GM18858 (cell line): ENCODE measurements at regions not wholly inside any gene's neighbourhood (a gene's known extent, or its start where the extent isn't known, plus 50 kb on each side); places are given as distances from the start of the nearest gene placed in this dataset.
"Not testable (repeated sequence)": the region's sequence is repeated elsewhere in the genome, so short reads cannot be mapped to it uniquely, and the experiment has no call there.

ENCODE experiments used
- ATAC-seq: cut with Tn5 transposase; IDR thresholded peaks from one replicate; pipeline ENCODE4 v1.9.1; 2021; ENCODE audit not compliant: unreplicated experiment

- no peak for ATAC-seq
Observed at GRCh38 chr17:72565006-72565405, 444.2 kb downstream of the SOX9 start.

DNA sequence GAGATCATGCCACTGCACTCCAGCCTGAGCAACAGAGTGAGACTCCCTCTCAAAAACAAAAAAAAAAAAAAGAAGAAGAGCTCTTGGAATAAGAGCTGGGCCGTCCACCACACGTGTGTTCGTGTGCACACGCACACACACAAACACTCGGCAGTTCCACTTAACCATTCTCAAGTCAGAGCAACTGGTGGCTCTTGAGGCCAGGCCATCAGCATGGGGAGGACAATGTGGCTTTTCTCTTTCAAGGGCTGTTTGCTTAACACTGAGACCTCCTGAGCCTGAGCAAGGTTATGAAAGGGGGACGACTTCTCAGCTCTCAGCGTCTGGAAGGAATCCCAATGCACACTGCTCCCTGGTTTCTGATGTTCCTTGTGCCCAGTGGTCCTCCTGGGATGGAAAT is 444.9 kb downstream of the SOX9 start:
- no peak for ATAC-seq

DNA sequence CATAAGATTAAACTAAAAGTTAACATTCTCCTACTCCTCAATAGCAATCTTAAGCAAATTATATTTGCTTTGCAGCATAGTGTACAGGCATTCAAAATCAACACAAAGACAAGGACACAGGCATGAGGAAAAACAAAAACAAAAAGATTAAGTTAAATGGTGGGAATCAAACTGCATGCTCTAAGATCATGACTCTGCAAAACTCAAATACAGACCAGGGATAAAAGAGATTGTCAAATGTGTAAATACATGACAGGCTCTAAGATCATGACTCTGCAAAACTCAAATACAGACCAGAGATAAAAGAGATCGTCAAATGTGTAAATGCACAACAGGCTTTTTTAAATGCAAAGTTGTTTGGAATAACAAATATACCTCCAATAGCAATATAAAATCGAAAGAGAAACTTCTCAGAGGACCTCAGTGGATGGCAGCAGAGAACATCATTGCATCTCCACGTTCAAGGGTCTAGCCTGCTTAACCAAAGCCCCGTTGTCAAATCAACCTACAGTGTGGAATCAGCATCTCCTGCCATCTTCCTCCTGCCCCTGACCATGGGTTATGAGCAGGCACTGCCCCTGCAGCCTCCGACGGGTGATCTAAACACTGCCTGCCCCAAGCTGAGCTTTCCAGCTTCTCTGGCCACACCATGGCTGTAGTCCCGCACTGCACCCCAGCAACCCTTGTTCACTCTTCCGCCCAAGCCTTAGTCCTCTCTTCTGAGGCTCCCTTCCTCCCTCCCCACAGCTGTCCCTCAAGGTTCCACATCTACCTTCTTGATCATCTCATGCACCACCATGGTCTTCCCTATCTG is 446.1 kb downstream of the SOX9 start:
- no peak for ATAC-seq

DNA sequence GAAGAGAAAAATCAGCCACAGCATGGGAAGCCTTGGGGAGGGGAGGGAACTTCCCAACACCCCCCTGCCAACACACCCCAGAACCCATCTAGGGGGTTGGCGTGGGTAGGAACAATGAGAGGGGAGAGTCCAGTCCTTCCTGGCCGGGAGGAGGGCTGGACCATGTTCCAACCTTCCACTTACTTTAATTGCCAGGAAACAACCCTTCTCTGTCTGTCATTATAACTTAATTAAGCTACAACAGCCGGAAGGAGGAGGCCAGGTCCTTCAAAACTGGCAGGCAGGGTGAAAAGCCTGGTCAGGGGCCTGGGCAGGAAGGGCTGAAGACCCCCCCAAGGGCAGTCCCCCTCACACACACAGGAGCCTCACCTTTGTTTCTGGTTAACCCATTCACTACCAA is 447.0 kb downstream of the SOX9 start:
- ATAC-seq, result no peak

- no peak for ATAC-seq
Observed at GRCh38 chr17:72569148-72569946, 448.5 kb downstream of the SOX9 start.

DNA sequence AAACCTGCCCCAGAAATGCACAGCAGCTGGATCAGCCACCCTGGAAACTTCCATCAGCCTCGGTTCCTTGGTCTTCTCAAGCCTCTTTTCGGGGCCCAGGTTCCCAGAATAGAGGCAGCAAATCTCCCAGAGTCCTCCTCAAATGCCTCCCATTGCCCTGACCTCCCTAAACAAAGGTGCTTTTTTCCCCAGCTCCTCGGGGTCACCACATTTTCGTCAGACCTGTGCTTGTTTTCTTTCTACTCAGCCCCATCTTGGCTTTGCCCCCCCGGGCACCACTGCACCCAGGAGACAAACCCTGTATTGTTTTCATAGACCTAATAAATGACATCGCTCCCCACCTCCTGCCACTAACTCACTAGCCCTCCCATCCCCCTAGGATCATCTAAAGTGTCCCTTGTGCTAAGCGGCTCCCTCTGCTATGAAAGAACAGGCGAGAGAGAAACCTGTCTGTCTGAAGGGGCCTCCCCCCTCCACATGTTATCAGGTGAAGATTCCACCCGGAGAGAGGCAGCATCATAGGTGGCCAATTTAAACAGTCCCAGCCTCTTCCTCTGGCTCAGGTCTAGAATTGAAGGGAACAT is 451.1 kb downstream of the SOX9 start:
- no peak for ATAC-seq

- no peak for ATAC-seq
Observed at GRCh38 chr17:72572604-72573491, 452.0 kb downstream of the SOX9 start.

GRCh38 chr17:72573492-72573801 is 452.6 kb downstream of the SOX9 start:
- not testable (repeated sequence) for ATAC-seq

GRCh38 chr17:72574675-72575510 is 454.1 kb downstream of the SOX9 start:
- no peak for ATAC-seq

DNA sequence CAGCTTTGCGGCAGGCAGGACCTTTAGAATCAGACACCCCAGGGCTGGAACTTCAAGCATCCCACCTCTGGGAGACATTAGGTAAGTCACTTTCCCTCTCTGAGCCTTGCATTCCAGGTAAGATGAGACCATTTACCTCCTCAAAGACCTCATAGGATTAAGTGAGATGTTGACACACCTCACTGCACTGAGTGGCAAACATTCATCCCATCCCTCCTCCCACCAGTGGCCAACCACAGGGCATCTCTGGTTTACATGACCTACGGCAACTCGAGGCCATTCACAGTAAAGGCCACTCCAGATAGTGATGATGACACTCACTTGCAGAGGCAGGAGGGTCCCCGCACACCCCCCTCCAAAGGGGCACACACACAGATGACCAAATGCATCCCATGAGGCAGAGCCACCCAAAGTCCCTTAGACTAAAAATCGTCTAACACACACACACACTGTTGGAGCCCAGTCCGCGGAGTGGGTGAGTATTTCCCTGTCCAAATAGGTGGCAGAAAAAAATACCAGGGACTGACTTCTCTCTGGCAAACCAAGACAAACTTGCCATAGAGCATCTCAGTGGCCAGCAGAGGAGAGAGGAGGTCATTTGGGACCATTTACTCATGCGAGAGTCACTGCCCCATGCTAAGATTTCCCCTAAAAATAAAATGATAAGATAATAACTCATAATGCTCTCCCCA is 454.9 kb downstream of the SOX9 start:
- ATAC-seq, result no peak

DNA sequence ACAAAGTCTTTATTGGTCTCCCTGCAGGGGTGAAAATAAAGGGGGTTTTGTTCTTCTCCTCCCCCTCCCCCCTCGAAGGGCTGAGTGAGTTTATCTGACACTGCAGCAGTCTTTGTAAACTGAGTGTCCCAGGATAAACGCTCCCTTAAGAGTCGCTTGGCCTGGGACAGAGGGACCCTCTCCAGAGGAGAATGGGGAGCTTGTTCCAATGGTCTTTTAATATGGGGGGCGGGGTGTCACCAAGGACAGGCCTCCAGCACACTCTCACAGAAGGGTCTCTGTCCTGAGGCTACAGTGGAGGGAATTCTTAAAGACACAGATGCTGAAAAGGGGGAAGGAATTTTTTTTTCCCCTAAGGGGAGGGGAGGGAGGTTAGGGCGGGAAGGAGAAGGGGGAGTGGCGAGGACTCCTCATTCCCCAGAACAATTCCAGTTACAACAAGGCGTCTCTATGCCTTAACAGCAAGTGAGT is 455.5 kb downstream of the SOX9 start:
- ATAC-seq, result no peak

DNA sequence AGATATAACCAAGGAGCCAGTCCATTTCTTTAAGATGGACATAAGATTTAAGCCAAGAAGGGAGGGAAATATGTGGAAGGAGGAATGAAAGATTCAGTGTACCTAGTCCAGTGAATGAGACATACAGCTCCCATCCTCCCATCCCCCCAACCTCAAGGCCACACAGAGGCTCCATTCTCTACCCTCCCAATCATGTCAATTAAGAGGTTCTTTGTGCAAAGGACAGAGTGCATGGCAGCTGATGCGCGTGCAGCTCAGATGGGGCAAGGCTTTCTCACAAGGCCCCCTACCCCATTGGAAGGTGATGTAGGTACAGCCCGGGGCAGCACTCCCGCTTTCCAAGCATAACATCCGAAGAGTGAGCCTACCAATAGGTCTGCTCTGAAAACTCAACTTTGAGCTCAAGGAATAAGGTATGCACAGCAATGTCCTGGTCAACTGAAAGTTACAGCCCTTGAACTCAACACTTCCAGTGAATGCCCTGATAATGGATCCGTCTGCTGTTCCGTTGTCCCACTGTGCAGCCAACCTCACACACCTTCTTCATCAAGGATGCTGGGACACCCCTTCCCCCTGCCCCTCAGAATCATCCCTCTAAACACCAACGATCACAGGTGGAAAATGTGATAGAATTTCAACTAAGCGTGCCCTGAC is 458.1 kb downstream of the SOX9 start:
- ATAC-seq, result no peak

DNA sequence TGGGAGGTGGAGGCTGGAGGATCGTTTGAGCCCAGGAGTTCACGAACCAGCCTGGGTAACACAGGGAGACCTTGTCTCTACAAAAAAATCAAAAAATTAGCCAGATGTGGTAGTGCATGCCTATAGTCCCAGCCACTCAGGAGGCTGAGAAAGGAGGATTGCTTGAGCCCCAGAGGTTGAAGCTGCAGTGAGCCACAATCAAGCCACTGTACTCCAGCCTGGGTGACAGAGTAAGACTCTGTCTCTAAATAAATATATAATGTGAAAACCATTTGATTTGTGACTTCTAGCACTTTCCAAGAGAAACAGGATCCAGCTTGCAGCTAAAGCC is 459.1 kb downstream of the SOX9 start:
- no peak for ATAC-seq

DNA sequence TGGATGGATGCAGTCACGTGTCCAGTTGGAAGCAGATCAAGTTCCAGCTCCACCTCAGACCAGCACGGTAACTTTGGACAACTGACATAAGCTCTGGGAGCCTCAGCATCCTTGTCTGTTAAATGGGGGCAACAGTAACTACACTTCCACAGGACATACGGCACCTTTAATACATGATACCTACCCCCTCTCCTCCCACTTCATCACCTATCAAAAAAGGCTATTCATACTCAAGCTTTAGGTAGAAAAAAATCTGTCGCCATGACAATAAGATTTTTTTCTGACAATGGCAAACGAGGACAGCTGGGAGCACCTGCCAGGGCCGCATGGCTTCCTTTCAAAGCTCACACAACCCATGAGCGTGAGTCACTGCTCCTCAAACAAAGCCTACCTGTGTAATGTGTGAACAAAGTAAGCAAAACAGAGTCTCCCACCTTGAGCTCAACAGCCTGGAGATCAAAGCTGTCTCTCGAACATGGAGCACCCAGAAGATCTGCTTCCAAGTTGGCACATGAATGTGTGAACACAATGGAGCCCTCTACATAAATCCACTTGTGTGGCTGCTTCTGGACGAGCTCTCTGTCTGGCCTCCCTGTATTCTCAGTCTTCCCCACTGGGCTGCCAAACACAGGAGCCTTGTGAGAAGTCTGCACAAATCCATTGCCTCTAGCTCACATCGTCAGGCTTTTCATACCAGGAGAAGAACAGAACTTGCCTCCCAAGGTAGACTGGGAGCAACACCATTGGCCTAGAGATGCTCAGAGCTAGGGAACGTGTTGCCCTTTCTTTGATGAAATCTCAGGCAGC is 459.7 kb downstream of the SOX9 start:
- ATAC-seq, result no peak

GRCh38 chr17:72587156-72587555 is 466.3 kb downstream of the SOX9 start:
- ATAC-seq, result no peak

DNA sequence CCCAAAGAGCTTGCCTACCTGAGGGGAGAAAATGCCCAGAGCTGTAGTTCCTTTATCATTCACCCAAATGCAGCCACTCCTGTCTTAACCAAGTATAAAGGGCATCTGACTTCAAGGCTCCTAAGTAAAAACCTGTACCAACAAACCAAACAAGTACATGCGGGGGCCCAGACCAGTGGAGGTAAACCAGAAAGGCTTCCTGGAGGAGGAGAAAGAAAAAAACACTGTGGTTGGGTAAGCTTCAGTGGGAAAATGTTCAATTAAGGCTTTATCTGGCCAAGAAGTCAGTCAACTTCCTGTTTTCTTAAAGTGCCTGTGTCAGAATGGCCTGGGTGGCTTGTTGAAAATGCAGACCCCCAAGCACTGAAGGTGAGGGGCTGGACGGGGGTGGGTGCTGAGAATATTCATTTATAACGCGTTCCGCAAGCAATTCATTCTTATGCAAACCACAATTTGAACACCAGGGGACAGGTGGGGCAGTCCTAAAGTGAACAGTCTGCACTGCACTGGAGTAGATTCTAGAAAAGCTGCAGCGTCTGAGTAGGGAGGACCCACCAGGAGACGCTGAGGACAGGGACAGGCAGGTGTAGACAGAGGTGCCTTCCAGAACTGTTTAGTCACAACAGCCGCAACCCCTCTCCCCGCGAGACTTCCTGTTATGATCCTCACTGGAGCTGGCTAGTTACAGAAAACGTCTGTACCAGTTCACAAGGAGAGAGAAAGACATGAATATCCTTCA is 467.1 kb downstream of the SOX9 start:
- ATAC-seq, result no peak

DNA sequence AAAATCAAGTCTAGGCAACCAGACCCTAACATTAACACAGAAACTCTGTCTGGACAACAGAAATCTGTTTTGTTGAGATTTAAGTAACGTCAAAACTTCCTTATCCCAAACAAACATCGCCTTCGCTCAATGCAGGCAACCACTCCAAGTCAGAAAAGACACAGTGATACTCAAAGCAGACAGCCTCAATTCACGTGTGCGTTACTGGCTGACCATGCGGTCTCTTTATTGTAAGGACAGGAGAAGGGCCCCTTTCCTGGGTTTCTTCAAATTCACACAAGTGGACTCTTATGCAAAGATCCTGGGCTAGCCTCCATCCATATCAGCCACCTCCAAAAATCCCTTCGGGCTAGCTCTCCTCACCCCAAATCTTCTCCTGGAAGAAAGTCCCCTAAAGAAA is 467.7 kb downstream of the SOX9 start:
- no peak for ATAC-seq

DNA sequence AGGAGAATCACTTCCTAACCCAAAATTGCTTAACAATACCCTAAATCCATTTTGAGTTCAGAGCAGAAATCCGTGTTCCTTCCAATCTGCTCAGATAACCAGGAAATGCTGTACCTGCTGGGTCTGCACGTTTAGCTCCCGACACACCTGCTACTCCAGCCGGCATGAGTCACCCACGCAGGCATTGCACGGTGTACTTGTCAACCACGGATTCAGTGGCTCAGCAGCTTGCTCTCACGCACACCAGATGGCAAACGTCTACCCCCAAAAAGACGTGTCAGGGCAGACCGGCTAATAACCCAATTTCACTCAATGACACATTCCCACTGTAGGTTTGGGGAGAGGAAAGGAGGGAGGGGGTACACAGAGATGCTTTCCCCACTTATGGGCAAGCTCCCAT is 468.1 kb downstream of the SOX9 start:
- no peak for ATAC-seq
